GM12872 (cell line): ENCODE measurements at regions not wholly inside any gene's neighbourhood (a gene's known extent, or its start where the extent isn't known, plus 50 kb on each side); places are given as distances from the start of the nearest gene placed in this dataset.

Experiments used
- CTCF ChIP-seq: IDR thresholded peaks from 3 replicates; pipeline ENCODE4 v1.5.1; 2011; ENCODE audit warnings: low read depth, mild to moderate bottlenecking, low read length, moderate library complexity; ENCODE audit not compliant: insufficient read depth

- TF ChIP-seq CTCF = no peak
Measured at GRCh38 chr4:147102596-147102995, 156.9 kb upstream of the TTC29 start.

GRCh38 chr4:147103403-147103946, 157.8 kb upstream of the TTC29 start:
- TF ChIP-seq CTCF = no peak

GRCh38 chr4:147104768-147105167, 159.1 kb upstream of the TTC29 start:
- TF ChIP-seq CTCF = no peak

- TF ChIP-seq CTCF = no peak
Measured at GRCh38 chr4:147108409-147108808, 162.7 kb upstream of the TTC29 start.

- TF ChIP-seq CTCF = no peak
Measured at GRCh38 chr4:147109800-147110199, 164.1 kb upstream of the TTC29 start.

GRCh38 chr4:147110473-147111367, 165.1 kb upstream of the TTC29 start:
- TF ChIP-seq CTCF = no peak

- TF ChIP-seq CTCF = no peak
Measured at GRCh38 chr4:147117431-147117830, 171.8 kb upstream of the TTC29 start.
